Testis (tissue), 2 donors: ENCODE measurements at regions not wholly inside any gene's neighbourhood (a gene's known extent, or its start where the extent isn't known, plus 50 kb on each side); places are given as distances from the start of the nearest gene placed in this dataset.
"Not testable (repeated sequence)": the region's sequence is repeated elsewhere in the genome, so short reads cannot be mapped to it uniquely, and the experiment has no call there.

Source experiments
- DNase-seq: peaks from one replicate; pipeline ENCODE4 v3.0.0-alpha.2; 2019
- H3K27ac ChIP-seq, 2 donors: fragments of 200-600 bp; sonication (generic); one replicate each; pipeline ENCODE4 v1.5.1; 2019
- H3K27me3 ChIP-seq: fragments of 200-600 bp; sonication (generic); one replicate; pipeline ENCODE4 v1.5.1; 2019
- H3K36me3 ChIP-seq: fragments of 200-600 bp; sonication (generic); one replicate; pipeline ENCODE4 v1.5.1; 2017; ENCODE audit warnings: low read depth; ENCODE audit errors: missing control alignments
- H3K4me1 ChIP-seq: fragments of 200-600 bp; sonication (generic); one replicate; pipeline ENCODE4 v1.5.1; 2019
- H3K4me3 ChIP-seq, 2 donors: fragments of 200-600 bp; sonication (generic); one replicate each; pipeline ENCODE4 v1.5.1; 2017 to 2019
- H3K9me3 ChIP-seq: fragments of 200-600 bp; sonication (generic); one replicate; pipeline ENCODE4 v1.5.1; 2017
- POLR2A ChIP-seq: fragments of 450-650 bp; IDR thresholded peaks from one replicate; pipeline ENCODE4 v1.6.1; 2017; ENCODE audit warnings: antibody characterized with exemption, mild to moderate bottlenecking, moderate library complexity
- WGBS, 2 donors: methylation state at CpG; one replicate each; pipeline ENCODE4 v1.1.5; 2018; 5-methylcytosine and 5-hydroxymethylcytosine counted together
- intact Hi-C: fragments of 100-400 bp; cut with DNase I; formaldehyde crosslinking; loops from one replicate; pipeline ENCODE4 v1.15.1; 2023; ENCODE audit warnings: low total_unique reads
- TF ChIP-seq, protein P1 (sequence below), 3 experiments: fragments of 450-650 bp in 2 of 3; fragments of 200-600 bp in 1 of 3; sonication (generic) in 1 of 3; IDR thresholded peaks; one replicate each; pipeline ENCODE4 v1.5.1; 2016 to 2019; ENCODE audit warnings: antibody characterized with exemption in 3 of 3, mild to moderate bottlenecking in 2 of 3, moderate library complexity in 1 of 3

DNA sequence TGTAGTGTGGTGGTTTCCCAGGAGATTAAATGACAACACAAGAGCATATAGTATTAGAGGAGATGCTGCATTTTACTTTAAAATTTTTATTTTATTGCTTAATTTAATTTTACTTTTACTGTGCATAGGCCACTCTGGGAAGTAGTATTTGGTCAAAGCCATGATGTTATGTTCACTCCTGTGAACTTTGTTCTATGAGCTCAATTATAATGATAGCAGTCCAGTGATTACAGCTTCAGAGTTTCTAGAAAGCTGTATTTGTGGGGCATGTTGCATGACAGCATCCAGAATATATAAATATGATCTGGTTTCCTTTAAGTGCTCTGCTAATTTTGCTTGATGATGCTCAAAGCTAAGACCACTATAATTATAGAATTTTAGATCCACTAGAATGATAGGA is 338.6 kb downstream of the NSUN3 start:
- TF ChIP-seq, protein P1, sequence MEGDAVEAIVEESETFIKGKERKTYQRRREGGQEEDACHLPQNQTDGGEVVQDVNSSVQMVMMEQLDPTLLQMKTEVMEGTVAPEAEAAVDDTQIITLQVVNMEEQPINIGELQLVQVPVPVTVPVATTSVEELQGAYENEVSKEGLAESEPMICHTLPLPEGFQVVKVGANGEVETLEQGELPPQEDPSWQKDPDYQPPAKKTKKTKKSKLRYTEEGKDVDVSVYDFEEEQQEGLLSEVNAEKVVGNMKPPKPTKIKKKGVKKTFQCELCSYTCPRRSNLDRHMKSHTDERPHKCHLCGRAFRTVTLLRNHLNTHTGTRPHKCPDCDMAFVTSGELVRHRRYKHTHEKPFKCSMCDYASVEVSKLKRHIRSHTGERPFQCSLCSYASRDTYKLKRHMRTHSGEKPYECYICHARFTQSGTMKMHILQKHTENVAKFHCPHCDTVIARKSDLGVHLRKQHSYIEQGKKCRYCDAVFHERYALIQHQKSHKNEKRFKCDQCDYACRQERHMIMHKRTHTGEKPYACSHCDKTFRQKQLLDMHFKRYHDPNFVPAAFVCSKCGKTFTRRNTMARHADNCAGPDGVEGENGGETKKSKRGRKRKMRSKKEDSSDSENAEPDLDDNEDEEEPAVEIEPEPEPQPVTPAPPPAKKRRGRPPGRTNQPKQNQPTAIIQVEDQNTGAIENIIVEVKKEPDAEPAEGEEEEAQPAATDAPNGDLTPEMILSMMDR (IDR thresholded peaks at IDR 0.05), result no peak
- no peak for TF ChIP-seq POLR2A
- Histone ChIP-seq H3K9me3 (no peaks in the 10 kb centered on the region), H3K27ac (no peak overlapping the region), H3K4me3 (no peak overlapping the region), H3K36me3 (no peaks in the 10 kb centered on the region), H3K27me3 (no peaks in the 10 kb centered on the region), H3K4me1 (no peaks in the 10 kb centered on the region)
- DNase-seq, result no peak
- intact Hi-C loops, result no loop called here

DNA sequence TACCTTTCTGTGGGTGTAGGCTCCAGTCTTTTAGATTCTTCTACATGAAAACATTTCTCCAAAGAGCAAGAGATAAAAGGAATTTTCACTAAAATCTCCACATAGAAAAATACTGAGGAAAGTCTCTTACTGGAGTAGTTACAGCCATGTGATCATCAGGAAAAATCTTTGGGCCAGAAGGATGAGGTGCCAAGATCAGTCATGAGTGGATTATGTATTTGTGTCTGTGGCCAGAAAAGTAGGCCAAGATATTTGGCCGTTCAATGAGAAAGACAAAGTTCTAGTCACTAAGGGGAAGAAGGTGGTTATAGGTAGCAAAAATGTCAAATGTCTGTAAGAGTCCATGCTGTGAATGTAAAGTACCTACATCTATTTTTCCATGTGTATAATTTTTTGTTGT is 339.3 kb downstream of the NSUN3 start:
- Histone ChIP-seq H3K27me3 (no peaks in the 10 kb centered on the region), H3K4me1 (no peaks in the 10 kb centered on the region), H3K36me3 (no peaks in the 10 kb centered on the region), H3K9me3 (no peaks in the 10 kb centered on the region), H3K27ac (no peak overlapping the region), H3K4me3 (no peak overlapping the region)
- TF ChIP-seq, protein P1 (IDR thresholded peaks at IDR 0.05), result no peak
- no peak for TF ChIP-seq POLR2A
- intact Hi-C loops, result no loop called here
- WGBS, 2 donors, result 79 to 87% methylated on average over 1 of the region's 1 CpG
- no peak for DNase-seq

DNA sequence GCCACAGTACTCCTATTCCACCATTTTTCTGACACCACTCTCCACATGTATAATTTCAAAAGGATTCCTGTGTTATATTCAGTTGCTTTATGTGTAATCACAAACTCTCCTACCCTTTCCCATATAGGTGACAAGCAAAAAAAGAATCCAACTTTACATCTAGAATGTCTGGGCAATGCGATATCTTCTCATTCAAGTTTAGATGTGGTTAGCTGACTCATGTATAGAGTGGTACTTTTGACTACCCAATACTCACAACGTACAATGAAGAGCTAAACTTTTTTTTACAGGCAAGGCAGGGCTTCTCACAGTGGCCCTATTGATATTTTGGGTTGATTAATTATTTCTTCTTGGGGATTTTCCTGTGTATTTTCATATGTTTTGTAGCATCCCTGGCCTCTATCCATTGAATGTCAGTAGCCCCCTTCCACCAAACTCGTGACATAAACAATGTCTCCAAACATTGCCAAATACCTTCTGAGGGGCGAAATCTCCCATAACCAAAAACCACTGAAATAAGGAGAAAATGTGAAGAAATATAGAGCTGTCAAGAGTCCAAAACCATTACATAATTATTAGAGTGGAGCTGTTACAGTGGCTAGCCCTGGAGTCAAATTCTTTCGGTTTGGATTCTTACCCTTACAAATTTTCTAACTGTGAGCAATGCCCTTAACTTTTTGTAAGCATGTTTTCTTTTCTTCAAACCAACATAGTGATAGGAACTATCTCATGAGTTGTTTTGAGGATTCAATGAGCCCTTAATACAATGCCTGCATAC is 342.6 kb downstream of the NSUN3 start:
- Histone ChIP-seq H3K27ac (no peak overlapping the region), H3K27me3 (no peaks in the 10 kb centered on the region), H3K36me3 (no peaks in the 10 kb centered on the region), H3K9me3 (no peaks in the 10 kb centered on the region), H3K4me3 (no peak overlapping the region), H3K4me1 (no peaks in the 10 kb centered on the region)
- no peak for DNase-seq
- intact Hi-C loops, result no loop called here
- WGBS, 2 donors, result 91 to 95% methylated on average over 5 of the region's 5 CpGs
- TF ChIP-seq, protein P1 (IDR thresholded peaks at IDR 0.05), result no peak
- no peak for TF ChIP-seq POLR2A

DNA sequence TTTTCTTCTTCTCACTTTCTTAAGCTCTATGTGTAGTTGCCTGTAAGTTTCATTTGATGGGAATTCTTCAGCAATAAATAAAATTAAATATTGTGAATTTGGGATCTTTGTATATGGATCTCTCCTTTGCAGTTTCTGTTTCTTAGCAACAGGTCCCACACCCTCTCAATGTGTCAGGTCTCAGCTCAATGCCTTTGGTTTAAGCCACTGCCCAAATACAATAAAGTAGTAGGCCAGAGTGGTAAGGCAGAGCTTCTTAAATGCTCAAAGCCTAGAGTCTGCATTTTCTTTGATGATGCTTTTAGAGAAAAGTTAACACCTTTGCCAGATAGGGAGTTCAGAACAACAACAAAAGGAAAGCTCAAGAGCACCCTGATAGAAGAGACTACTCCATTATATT is 343.7 kb downstream of the NSUN3 start:
- Histone ChIP-seq H3K27me3 (no peaks in the 10 kb centered on the region), H3K4me1 (no peaks in the 10 kb centered on the region), H3K36me3 (no peaks in the 10 kb centered on the region), H3K27ac (no peak overlapping the region), H3K4me3 (no peak overlapping the region), H3K9me3 (no peaks in the 10 kb centered on the region)
- DNase-seq, result no peak
- TF ChIP-seq POLR2A, result no peak
- TF ChIP-seq, protein P1 (IDR thresholded peaks at IDR 0.05), result no peak
- intact Hi-C loops, result no loop called here

DNA sequence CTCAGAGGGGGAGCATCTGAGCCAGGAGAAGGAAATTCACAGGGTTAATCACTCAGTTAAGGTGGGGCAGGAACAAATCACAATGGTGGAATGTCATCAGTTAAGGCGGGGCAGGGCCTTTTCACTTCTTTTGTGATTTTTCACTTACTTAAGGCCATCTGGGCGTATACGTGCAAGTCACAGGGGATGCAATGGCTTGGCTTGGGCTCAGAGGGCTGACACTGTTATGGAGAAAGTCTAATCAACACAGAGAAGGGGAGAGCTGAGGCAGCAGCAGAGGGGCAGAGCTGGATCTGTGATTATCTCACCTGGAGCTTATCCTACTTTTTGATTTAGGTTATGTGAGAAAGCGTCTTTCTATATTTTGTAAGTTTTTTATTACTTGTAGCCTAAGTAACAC is 350.1 kb downstream of the NSUN3 start:
- DNase-seq, H3K4me3 ChIP-seq, H3K4me1 ChIP-seq, H3K27ac ChIP-seq, intact Hi-C loops, H3K9me3 ChIP-seq, H3K27me3 ChIP-seq, H3K36me3 ChIP-seq: not testable (repeated sequence)
- WGBS, 2 donors, result 84 to 85% methylated on average over 4 of the region's 4 CpGs
